GM18498 (cell line): ENCODE measurements at regions not wholly inside any gene's neighbourhood (a gene's known extent, or its start where the extent isn't known, plus 50 kb on each side); places are given as distances from the start of the nearest gene placed in this dataset.
"Not testable (repeated sequence)": the region's sequence is repeated elsewhere in the genome, so short reads cannot be mapped to it uniquely, and the experiment has no call there.

ENCODE experiments used
- ATAC-seq: cut with Tn5 transposase; IDR thresholded peaks from one replicate; pipeline ENCODE4 v1.9.1; 2021; ENCODE audit warnings: mild to moderate bottlenecking, moderate library complexity; ENCODE audit not compliant: unreplicated experiment

- ATAC-seq = no peak
These were observed 357.0 kb upstream of the ID2 start for GRCh38 chr2:8324901-8325300.

GRCh38 chr2:8327371-8328100 lies 354.3 kb upstream of the ID2 start:
- ATAC-seq = no peak

DNA sequence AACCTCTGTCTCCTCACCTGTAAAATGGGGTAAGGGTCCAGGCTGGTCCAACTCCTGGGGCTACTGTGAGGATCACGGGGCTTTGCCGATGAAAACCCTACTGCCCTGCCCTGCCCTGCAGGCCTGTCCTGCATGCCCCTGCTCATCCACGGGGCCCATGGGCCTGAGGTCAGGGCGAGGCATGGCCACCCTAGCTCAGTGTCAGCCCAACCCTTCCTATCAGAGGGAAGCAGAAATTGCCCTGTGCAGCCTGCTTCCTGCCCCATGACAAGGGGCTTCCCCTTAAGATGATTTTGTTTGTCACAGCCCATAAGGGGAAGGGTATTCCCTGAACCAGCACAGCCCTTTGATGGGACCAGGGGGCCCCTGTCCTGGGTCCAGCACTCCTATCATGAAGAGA lies 353.6 kb upstream of the ID2 start:
- ATAC-seq = no peak

DNA sequence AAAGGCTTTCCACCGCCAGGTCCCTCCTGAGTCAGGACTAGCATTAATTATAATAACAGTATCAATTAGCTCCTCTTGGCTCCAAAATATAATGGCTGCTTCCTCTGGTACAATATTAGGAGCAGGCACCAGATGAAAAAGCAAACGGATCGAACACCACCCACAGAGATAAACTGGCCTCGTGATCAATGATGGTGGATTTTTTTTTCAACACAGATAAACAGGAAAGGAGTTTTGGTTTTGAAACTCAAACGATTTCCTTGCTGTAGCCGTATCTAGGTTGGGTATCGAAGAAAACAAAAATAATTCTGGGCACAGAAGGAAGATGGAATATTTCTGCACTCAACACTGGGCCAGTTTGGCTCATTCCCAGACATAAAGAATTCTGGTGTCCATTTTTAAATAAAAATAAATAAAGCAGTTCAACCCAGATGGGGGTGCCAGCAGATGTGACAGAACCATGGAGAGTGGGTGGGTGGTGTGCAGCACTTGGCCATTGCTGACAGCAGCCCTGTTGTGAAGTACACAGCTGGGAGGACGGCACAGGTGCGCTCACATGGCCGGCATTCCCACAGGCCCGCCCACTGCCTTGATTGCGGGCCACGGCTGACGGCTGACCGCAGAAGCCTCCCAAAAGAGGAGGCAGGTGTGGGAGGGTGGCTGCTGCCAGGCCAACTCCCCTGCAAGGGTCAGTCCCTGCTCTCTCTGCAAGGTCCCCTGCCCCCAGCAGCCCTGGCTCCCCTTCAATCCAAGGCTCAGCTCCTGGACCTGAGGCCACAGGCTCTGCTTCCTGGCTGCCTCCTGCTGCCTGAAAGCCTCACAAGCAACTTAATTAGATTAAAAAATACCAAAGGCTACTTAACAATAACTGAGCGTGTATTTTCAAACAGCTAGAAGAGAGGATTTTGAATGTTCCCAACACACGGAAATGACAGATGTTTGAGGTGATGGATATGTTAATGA lies 351.9 kb upstream of the ID2 start:
- ATAC-seq = no peak

DNA sequence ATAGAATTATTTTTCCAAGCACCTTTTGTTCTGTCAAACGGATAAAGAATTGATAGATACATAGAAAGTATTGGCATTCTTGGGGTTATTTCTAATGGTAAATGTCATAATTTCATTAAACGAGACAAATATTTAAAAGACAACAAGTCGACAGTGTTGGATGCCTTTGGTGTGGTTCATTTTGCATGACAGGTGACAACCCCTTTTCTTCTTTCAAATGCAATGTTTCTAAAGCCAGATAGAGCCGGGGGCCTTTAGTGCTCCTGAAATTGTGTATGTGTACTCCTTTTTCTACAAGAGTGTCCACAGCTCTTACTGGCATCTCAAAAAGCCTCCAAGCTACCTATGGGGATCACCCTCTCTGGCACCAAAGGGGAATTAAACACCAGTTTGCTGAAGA lies 350.8 kb upstream of the ID2 start:
- no peak for ATAC-seq

DNA sequence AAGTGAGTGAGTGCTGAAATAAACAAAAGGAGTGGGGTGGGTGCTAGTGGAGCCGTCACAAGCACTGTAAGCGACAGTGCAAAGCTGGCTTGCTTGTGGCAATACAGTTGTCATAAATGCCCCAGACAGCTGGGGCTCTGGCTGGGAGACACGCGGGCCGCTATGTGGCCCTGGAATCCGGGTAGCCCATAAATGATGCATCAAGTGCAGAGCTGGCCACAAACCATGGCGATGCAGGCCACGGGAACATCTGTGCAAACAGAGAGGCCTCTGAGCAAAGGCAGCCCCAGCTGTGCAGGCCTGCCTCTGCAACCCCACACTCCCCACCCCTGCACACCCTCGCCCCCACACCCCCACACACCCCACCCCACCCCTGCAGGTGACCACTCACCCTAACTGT lies 349.2 kb upstream of the ID2 start:
- no peak for ATAC-seq

- ATAC-seq = no peak
These were observed 348.6 kb upstream of the ID2 start for GRCh38 chr2:8333177-8333831.

DNA sequence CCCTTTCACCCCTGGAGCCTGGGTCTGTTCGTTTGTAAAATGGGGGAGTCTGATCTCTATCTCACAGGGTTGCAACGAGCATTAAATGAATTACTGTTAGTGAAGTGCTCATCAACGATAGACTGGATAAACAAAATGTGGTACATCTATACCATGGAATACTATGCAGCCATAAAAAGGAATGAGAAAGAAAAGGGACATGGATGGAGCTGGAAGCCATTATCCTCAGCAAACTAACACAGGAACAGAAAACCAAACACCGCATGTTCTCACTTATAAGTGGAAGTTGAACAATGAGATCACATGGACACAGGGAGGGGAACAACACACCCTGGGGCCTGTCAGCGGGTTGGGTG lies 348.0 kb upstream of the ID2 start:
- not testable (repeated sequence) for ATAC-seq

- ATAC-seq = no peak
These were observed 347.0 kb upstream of the ID2 start for GRCh38 chr2:8334866-8335325.

DNA sequence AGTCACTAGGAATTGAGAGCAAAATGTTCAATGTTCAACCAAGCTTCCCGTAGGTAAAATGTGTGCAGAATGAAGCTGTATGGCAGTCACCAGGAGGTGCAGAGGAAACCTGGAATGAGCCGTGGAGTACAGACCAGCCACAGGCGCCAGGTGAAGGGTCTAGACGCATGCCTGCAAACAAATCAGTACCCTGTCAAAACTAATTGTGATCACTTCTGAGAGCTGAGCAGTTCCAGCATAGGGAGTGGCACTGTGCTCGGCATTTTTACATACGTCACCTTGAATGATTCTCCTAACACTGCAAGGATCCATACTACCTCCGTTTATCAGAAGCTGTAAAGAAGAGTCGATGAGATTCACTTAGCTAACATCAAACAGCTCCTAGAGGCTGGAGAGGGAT lies 346.1 kb upstream of the ID2 start:
- ATAC-seq = no peak

DNA sequence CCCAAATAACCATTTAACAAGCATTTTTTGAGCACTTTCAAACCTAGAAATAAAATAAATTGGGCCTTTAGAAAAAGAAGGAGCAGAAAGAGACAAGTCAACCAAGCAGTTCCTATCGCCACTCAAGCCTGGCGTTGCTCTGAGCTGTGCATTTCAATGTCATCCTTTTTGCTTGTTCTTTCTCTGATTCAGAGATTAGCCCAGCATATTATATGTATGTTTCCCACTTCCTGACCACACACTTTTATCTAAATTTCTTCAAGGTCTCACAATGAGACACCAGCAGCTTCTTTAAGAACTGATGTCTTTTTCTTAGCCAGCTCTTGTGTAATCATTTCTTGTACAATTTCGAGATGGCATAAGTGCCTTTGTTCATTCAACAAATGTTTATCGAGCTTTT lies 344.5 kb upstream of the ID2 start:
- no peak for ATAC-seq

GRCh38 chr2:8342407-8342806 lies 339.4 kb upstream of the ID2 start:
- no peak for ATAC-seq

DNA sequence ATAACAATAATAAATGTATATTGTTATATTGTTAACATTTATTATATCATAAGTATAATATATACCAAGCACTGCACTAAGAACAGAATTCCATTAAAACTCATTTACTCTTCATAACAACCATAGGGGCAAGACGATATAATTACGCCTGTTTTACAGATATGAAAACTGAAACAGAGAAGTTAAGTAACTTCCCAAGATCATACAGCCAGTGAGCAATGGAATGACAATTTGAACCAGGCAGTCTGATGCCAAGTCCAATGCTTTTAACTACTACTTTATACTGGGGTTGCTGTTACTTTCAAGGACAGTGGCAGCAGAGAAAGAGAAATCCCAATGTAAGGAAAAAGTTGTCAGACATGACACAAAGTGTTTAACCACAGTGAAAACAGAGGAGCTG lies 338.8 kb upstream of the ID2 start:
- ATAC-seq = no peak

- no peak for ATAC-seq
These were observed 337.4 kb upstream of the ID2 start for GRCh38 chr2:8344144-8345097.

- no peak for ATAC-seq
These were observed 336.7 kb upstream of the ID2 start for GRCh38 chr2:8345200-8345599.

- no peak for ATAC-seq
These were observed 335.6 kb upstream of the ID2 start for GRCh38 chr2:8346208-8346607.

- ATAC-seq = no peak
These were observed 335.0 kb upstream of the ID2 start for GRCh38 chr2:8346706-8347430.

DNA sequence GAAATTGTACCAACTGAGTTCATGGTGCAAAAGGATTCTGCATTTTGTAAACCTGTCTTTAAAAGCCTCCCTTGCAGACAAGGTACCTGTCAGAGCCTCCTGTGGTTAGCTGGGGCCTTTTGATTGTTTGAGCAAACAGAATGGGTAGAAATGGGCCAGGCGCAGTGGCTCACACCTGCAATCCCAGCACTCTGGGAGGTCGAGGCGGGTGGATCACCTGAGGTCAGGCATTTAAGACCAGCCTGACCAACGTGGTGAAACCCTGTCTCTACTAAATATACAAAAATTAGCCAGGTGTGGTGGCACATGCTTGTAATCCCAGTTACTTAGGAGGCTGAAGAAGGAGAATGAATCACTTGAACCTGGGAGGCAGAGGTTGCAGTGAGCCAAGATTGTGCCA lies 332.9 kb upstream of the ID2 start:
- ATAC-seq = not testable (repeated sequence)

GRCh38 chr2:8352296-8352695 lies 329.6 kb upstream of the ID2 start:
- no peak for ATAC-seq

- ATAC-seq = no peak
These were observed 328.9 kb upstream of the ID2 start for GRCh38 chr2:8352989-8353388.
